ENCODE measurements at regions not wholly inside any gene's neighbourhood (a gene's known extent, or its start where the extent isn't known, plus 50 kb on each side); places are given as distances from the start of the nearest gene placed in this dataset.
"Not testable (repeated sequence)": the region's sequence is repeated elsewhere in the genome, so short reads cannot be mapped to it uniquely, and the experiment has no call there.

DNA sequence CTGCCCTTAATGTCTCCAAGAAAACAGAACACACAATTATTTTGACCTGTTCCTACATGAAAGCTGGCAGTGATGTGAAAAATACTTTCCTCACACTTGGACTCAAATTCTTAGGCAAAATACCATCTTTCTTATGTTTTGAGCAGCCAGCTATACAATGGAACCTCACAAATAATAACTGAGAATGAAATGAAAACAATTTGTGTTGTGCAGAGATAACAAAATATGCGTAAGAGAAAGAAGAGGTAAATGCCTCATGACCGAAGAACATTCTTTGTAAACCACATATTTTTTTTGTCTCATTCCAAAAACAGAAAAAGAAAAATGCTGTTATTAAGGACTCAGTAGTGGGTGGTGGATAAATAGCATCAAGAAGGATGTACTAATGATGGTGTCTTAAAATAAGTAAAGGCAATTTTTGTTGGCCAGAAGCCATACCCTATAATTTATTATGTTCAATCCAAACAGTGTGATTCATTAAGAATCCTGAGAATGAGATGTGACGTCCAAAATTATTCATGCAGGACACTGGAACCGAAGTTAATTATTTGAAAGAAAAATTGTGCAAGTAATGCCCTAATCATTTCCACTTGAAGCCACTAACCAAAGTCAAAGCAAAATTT, 193.0 kb upstream of the NETO1 start:
- ATAC-seq (no peak), DNase-seq (no peak)
- intact Hi-C loops (cut with DNase I, micrococcal nuclease): no loop called here

- no peak for ATAC-seq
- DNase-seq: no peak
- intact Hi-C loops (cut with DNase I, micrococcal nuclease): no loop called here
Measured at GRCh38 chr18:73059280-73059679, 191.5 kb upstream of the NETO1 start.

GRCh38 chr18:73047688-73048087, 179.9 kb upstream of the NETO1 start:
- DNase-seq (no peak), ATAC-seq (no peak)
- intact Hi-C loops (cut with DNase I, micrococcal nuclease): no loop called here

DNA sequence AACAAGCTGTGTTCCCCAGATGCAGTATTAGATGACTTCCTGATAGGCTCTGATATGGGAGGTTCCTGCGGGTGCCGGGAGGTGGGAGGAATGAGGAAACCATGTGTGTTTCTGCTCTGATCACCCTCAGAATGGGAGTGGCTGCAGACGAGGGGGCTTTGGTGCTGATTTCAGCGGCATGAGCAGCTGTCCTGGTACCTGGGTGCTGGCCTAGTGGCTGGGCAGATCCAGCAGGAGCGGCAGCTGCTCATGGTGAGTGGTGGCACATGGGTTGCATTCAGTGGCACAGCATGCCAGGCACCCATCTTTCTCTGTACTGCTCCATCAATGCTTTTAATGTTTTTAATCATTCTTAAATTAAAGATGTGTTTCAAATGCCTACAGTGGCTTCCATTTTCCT, 177.2 kb upstream of the NETO1 start:
- ATAC-seq: no peak
- no peak for DNase-seq
- intact Hi-C loops (cut with DNase I, micrococcal nuclease): no loop called here

DNA sequence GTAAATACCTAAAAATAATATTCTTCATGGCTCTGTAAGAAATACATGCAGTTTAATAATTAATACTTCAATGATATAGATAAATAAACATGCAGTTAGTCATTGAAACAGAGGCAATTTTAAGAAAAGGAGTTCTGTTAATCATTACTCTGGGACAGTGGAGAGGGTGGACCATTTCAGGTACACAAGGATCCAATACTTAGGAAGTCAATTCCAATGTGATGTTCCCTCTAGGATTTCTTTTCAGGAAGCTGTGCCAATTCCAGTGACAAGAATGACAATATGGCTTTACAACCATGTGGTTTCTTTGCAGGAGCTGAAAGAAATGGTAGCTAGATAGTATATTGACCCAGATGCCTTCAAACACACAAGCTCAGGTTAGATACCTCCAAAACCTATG, 175.8 kb upstream of the NETO1 start:
- DNase-seq (no peak), ATAC-seq (no peak)
- intact Hi-C loops (cut with DNase I, micrococcal nuclease): no loop called here

- DNase-seq (no peak), ATAC-seq (no peak)
- intact Hi-C loops (cut with DNase I, micrococcal nuclease): no loop called here
Measured at GRCh38 chr18:73043211-73043610, 175.4 kb upstream of the NETO1 start.

GRCh38 chr18:73040247-73040646, 172.5 kb upstream of the NETO1 start:
- intact Hi-C loops (cut with DNase I, micrococcal nuclease): no loop called here
- no peak for DNase-seq
- ATAC-seq: no peak

GRCh38 chr18:73038336-73038735, 170.5 kb upstream of the NETO1 start:
- ATAC-seq: no peak
- no peak for DNase-seq
- intact Hi-C loops (cut with DNase I, micrococcal nuclease): no loop called here

- no peak for ATAC-seq
- intact Hi-C loops (cut with DNase I, micrococcal nuclease): no loop called here
- no peak for DNase-seq
Measured at GRCh38 chr18:73023975-73024374, 156.2 kb upstream of the NETO1 start.

- intact Hi-C loops (cut with DNase I, micrococcal nuclease): no loop called here
- ATAC-seq: no peak
Measured at GRCh38 chr18:73009691-73010090, 141.9 kb upstream of the NETO1 start.

GRCh38 chr18:73007915-73008308, 140.1 kb upstream of the NETO1 start:
- DNase-seq: no peak
- intact Hi-C loops (cut with DNase I, micrococcal nuclease): no loop called here
- no peak for ATAC-seq

More at GRCh38 chr18:73009691-73010090, 141.9 kb upstream of the NETO1 start:
- no peak for DNase-seq

DNA sequence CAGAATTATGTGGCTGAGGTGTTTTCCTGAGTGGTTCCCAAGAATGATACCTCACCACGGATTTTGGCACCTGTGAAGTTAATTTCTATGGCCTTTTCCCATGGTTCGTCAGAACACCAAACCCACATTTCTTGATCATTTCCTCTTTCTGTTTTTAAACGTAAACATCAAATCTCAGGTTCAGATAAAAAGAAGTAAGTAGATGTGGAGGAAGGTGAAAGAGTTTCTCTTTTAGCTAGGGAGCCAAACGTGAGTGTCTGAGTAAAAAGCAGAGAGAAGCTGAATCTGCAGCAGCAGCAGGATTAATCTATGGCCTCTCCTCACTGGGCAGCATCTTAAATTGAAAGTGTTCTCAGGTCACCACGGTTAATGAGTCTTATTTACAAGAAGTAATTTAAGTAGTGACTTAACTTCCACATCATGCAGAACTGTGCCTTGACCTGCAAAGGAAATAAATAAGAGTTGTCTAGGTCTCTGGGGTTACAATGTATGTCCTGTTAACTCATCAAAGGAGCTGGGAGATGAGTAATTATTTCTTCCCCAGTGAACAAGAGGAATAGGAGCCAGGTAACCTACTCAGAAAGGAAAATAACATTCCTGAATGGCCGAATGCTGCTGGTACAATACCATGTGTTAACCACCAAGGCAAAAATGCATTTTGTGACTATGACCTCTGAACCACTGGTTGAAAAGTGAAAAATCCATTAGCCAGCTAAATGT, 139.6 kb upstream of the NETO1 start:
- DNase-seq (no peak), ATAC-seq (no peak)
- intact Hi-C loops (cut with DNase I, micrococcal nuclease): no loop called here

DNA sequence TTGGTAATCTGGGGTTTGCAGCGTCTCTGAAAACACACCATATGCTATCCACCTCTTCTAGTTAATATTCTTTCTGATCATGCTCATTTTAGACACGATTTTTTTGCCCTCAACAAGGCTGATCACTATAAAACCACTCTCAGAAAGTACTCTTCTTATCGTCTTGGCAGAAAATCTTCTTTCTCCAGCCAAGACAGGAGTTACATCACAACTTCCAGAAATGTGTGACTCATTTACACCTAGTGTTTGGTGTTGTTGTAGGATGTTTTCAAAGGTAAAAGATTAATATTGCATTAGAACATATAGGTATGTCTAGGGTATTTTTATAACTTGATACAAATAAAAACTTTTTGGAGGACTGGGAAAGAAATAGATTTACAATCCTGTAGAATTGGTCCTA, 138.5 kb upstream of the NETO1 start:
- DNase-seq (no peak), ATAC-seq (no peak)

GRCh38 chr18:73004260-73004659, 136.5 kb upstream of the NETO1 start:
- intact Hi-C loops (cut with DNase I, micrococcal nuclease): no loop called here
- no peak for ATAC-seq
- no peak for DNase-seq

More for the DNA sequence above, 138.5 kb upstream of the NETO1 start:
- intact Hi-C loops (cut with DNase I, micrococcal nuclease): no loop called here

DNA sequence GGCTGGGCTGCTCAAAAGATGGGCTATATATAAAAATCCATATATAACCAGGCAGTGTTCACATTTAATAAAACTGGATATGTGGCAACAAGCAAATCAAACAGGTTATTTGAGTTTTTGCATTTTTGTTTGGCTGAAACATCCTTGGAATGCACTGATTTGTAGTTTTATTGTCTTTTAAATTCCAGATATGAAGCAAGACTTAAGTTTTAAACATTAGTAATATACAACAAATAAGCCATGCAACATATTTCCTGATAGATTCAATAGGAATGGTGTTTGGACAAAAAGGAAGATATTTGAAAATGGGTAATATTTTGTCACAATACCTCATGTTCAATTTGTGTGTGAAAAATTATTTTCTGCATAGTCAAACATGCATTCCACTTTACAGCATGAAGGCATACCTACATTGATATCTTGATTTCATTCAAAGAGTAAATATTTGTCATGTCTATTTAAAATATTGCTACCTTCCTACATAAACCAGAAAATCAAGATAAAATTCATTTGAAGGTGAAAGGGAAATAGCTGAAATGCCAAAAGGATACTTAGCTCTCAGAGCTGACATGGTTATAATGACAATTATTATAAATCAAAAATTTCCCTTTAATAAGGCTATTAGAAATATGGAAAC, 132.3 kb upstream of the NETO1 start:
- intact Hi-C loops (cut with DNase I, micrococcal nuclease): no loop called here
- DNase-seq (no peak), ATAC-seq (no peak)

DNA sequence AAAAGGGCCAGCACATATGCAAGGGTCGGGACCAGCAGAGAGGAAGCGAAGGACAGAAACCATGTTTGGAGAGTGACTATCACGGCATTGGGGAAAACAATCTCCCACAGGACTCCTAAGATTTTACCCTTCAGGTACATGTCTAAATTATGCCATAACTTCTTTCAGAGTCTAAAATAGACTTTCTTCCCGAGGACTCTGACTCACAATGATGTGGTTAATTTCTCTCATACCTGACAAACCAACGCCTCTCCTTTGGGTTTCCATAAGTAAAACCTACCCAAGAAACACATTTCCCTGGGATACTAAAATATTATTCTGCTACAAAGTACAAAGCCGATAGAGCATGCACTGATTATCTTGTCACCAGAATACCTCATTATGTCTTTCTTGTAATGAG, 127.8 kb upstream of the NETO1 start:
- ATAC-seq (no peak), DNase-seq (no peak)
- intact Hi-C loops (cut with DNase I, micrococcal nuclease): no loop called here

DNA sequence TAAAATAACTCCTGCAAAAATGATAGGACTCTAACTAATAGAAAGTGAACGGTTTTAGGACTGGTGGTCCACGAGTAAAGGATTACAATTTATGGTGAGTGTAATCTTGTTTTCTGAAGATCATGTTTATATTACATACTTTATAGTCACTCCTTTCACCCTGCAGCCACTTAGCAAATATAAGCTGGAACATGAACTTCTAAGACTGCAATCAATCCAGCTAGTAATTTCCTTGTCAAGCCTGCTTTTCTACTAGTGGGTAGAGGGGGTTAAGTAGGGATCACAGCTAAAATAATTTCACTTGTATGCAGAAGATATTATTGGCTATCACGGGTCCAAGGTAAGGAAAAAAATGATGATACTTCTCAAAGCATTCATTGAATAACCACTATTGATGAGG, 125.5 kb upstream of the NETO1 start:
- ATAC-seq: no peak
- intact Hi-C loops (cut with DNase I, micrococcal nuclease): no loop called here
- no peak for DNase-seq

GRCh38 chr18:72991379-72991778, 123.6 kb upstream of the NETO1 start:
- DNase-seq (no peak), ATAC-seq (no peak)
- intact Hi-C loops (cut with DNase I, micrococcal nuclease): no loop called here

GRCh38 chr18:72987570-72987969, 119.8 kb upstream of the NETO1 start:
- ATAC-seq; intact Hi-C loops (cut with DNase I, micrococcal nuclease); DNase-seq: not testable (repeated sequence)

DNA sequence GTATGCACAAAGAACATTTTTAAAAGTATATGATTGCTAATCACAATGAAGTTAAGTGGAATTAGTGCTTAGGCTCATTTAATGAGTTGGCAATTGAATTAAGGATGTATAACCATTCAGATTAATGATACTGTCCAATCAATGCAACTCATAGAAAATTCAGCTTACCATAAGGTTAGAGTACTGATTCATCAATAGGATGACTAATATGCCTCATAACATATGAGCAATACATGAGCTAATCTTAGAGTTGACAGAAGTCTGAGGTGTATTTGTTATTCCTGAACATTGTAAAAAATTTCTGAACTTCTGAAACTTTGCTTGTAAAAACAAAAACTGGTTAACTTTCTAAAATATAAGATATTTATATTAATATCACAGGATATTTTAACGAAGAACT, 118.3 kb upstream of the NETO1 start:
- no peak for ATAC-seq
- no peak for DNase-seq
- intact Hi-C loops (cut with DNase I, micrococcal nuclease): no loop called here
